Lung (tissue), 11 donors: ENCODE measurements at regions not wholly inside any gene's neighbourhood (a gene's known extent, or its start where the extent isn't known, plus 50 kb on each side); places are given as distances from the start of the nearest gene placed in this dataset.

Source experiments
- ATAC-seq: fragments of 200-7000 bp; cut with Tn5 transposase; one replicate; pipeline ENCODE4 v1.9.1; 2020; ENCODE audit warnings: moderate number of reproducible peaks; ENCODE audit not compliant: insufficient read depth, low FRiP score
- DNase-seq, 3 donors: peaks; one replicate each; pipeline ENCODE4 v3.0.0-alpha.2; 2013 to 2017
- H3K27ac ChIP-seq, 2 donors: one replicate each; pipeline ENCODE4 v1.5.1; 2013; ENCODE audit warnings: mild to moderate bottlenecking in 2 of 2, moderate library complexity in 2 of 2, control low read depth in 1 of 2, inconsistent platforms in 1 of 2, low read depth in 1 of 2, low read length in 1 of 2
- H3K27me3 ChIP-seq, 3 donors: one replicate each; pipeline ENCODE4 v1.5.1; 2013; ENCODE audit warnings: low read length in 2 of 3; ENCODE audit not compliant: control insufficient read depth in 3 of 3, insufficient read depth in 3 of 3
- H3K36me3 ChIP-seq, 4 donors: one replicate each; pipeline ENCODE4 v1.5.1; 2013; ENCODE audit warnings: low read length in 4 of 4, mild to moderate bottlenecking in 1 of 4, moderate library complexity in 1 of 4; ENCODE audit not compliant: control insufficient read depth in 4 of 4, insufficient read depth in 4 of 4
- H3K4me1 ChIP-seq, 5 donors: one replicate each; pipeline ENCODE4 v1.5.1; 2013; ENCODE audit warnings: low read length in 5 of 5, mild to moderate bottlenecking in 2 of 5, moderate library complexity in 1 of 5; ENCODE audit not compliant: control insufficient read depth in 5 of 5, insufficient read depth in 5 of 5
- H3K4me3 ChIP-seq: one replicate; pipeline ENCODE4 v1.5.1; 2013; ENCODE audit warnings: mild to moderate bottlenecking, control low read depth, moderate library complexity
- H3K9ac ChIP-seq, 2 donors: one replicate each; pipeline ENCODE4 v1.5.1; 2013; ENCODE audit warnings: low read length in 2 of 2, control low read depth in 1 of 2; ENCODE audit not compliant: insufficient read depth in 1 of 2
- H3K9me3 ChIP-seq, 4 donors: one replicate each; pipeline ENCODE4 v1.5.1; 2013; ENCODE audit warnings: low read length in 3 of 4, mild to moderate bottlenecking in 1 of 4, moderate library complexity in 1 of 4; ENCODE audit not compliant: control insufficient read depth in 4 of 4, insufficient read depth in 3 of 4
- CTCF ChIP-seq: IDR thresholded peaks from 2 replicates; pipeline ENCODE4 v1.5.1; 2012; ENCODE audit warnings: mild to moderate bottlenecking; ENCODE audit errors: control extremely low read depth, extremely low read depth
- WGBS, 2 donors: extraction: QIAGEN DNeasy Blood & Tissue Kit; methylation state at CpG; one replicate each; pipeline ENCODE4 v1.1.7; 2013; 5-methylcytosine and 5-hydroxymethylcytosine counted together
- donor health status: control.
- donor health status: control.
- donor health status: Bipolar disorder and iron deficiency.
- donor health status: healthy.
- donor health status: DM: yes; HTN: yes; CAD: no.

DNA sequence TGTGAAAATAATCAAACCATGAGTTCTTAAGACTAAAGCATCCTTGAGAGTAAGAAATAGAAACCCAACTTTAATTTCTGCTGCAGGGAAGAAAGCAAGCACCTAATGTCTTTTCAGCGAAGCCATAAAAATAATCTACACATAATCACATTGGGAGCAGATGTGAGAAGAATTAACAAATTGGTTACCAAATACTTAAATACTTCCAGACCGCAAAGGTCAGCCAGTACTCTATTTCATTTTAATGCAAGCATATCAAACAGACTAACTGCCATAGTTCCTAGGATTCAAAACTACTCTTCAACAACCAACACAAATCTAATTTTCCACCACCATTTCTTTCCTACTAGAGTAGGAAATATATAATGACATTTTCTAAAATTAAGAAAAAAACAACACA, 144.8 kb upstream of the SLIT2 start:
- 85 to 91% methylated on average over 2 of the region's 2 CpGs for WGBS, 2 donors
- no peaks in the 10 kb centered on the region for H3K36me3 ChIP-seq

DNA sequence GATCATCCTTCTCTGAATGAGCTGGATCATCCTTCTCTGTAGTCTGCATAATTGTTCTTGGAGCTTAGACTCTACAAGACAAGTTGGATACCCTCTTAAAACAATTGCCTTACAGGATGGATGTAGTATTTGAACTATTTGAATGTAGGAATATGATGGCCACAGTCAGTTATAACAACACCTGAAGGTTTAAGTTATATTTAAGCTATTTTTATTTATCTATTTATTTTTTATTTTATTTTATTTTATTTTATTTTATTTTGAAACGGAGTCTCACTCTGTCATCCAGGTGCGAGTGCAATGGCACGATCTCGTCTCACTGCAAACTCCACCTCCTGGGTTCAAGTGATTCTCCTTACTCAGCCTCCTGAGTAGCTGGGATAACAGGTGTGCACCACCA, 149.9 kb upstream of the SLIT2 start:
- Histone ChIP-seq H3K9me3 (no peaks in the 10 kb centered on the region), H3K27ac (no peak overlapping the region), H3K4me1 (no peaks in the 10 kb centered on the region), H3K9ac (no peak overlapping the region), H3K36me3 (no peaks in the 10 kb centered on the region), H3K27me3 (no peaks in the 10 kb centered on the region), H3K4me3 (no peak overlapping the region)
- no peak for TF ChIP-seq CTCF
- no peak for ATAC-seq
- DNase-seq: no peak
- WGBS, 2 donors: 94 to 95% methylated on average over 4 of the region's 4 CpGs

More for the DNA sequence above, 144.8 kb upstream of the SLIT2 start:
- Histone ChIP-seq H3K27me3 (no peaks in the 10 kb centered on the region), H3K9ac (no peak overlapping the region), H3K9me3 (peaks cover 0 to 3% (median 0%) of the 10 kb centered on the region in 4 donors), H3K27ac (no peak overlapping the region), H3K4me3 (no peak overlapping the region), H3K4me1 (no peaks in the 10 kb centered on the region)
- DNase-seq: no peak
- no peak for TF ChIP-seq CTCF
- ATAC-seq: no peak

DNA sequence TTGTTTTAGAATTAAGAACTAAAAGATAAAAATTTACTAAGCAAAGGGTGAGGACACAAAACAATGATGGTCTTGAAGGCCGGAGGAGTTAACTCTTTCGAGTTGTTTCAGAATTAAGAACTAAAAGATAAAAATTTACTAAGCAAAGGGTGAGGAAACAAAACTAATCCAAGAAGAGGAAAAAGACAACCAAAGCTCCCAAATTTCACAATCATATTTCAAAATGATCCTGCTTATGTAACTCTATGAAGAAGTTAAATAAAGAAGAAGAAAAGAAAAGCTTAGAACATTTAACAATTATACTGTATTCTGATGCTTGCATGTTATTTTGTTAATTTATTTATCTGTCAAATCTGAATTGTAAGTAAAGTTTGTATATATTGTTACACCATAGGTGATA, 154.8 kb upstream of the SLIT2 start:
- WGBS, 2 donors: 63 to 75% methylated on average over 2 of the region's 2 CpGs
- ATAC-seq: no peak

More for the DNA sequence above, 154.8 kb upstream of the SLIT2 start:
- Histone ChIP-seq H3K36me3 (no peaks in the 10 kb centered on the region), H3K9ac (no peak overlapping the region), H3K4me1 (peaks cover 0 to 2% (median 0%) of the 10 kb centered on the region in 5 donors), H3K27ac (no peak overlapping the region), H3K9me3 (no peaks in the 10 kb centered on the region), H3K4me3 (no peak overlapping the region), H3K27me3 (no peaks in the 10 kb centered on the region)
- DNase-seq: no peak
- TF ChIP-seq CTCF: no peak
